Esophagus squamous epithelium (tissue), 4 donors: ENCODE measurements at regions not wholly inside any gene's neighbourhood (a gene's known extent, or its start where the extent isn't known, plus 50 kb on each side); places are given as distances from the start of the nearest gene placed in this dataset.

ENCODE experiments used
- POLR2A ChIP-seq, 4 donors: fragments of 450-650 bp; IDR thresholded peaks; one replicate each; pipeline ENCODE4 v1.6.1; 2017; ENCODE audit warnings: antibody characterized with exemption in 4 of 4, mild to moderate bottlenecking in 4 of 4, moderate library complexity in 3 of 4
- TF ChIP-seq, protein P1 (sequence below), 6 experiments: fragments of 450-650 bp in 4 of 6; fragments of 200-600 bp in 2 of 6; sonication (generic) in 2 of 6; IDR thresholded peaks; one replicate each; pipeline ENCODE4 v1.5.1; 2016 to 2019; ENCODE audit warnings: antibody characterized with exemption in 6 of 6, mild to moderate bottlenecking in 4 of 6, moderate library complexity in 4 of 6

DNA sequence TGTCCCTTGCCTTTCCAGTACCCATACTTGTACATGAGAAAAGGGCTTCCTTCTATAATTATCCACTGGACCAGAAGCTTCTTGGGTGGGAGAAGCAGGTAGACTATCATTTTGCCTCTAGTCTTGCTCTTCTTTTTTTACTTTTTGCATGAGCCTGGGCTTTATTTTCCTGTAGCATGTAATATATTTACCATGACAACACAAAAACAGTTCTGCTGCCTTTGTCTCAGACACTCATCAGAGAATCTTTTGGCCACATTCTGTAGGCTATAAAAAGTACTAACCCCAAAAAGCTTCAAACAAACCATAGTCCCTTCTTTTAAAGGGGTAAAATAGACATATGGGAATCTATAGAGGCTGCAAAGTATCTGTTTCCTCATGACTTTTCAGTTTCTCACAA is 339.2 kb upstream of the PIK3R1 start:
- TF ChIP-seq, protein P1, sequence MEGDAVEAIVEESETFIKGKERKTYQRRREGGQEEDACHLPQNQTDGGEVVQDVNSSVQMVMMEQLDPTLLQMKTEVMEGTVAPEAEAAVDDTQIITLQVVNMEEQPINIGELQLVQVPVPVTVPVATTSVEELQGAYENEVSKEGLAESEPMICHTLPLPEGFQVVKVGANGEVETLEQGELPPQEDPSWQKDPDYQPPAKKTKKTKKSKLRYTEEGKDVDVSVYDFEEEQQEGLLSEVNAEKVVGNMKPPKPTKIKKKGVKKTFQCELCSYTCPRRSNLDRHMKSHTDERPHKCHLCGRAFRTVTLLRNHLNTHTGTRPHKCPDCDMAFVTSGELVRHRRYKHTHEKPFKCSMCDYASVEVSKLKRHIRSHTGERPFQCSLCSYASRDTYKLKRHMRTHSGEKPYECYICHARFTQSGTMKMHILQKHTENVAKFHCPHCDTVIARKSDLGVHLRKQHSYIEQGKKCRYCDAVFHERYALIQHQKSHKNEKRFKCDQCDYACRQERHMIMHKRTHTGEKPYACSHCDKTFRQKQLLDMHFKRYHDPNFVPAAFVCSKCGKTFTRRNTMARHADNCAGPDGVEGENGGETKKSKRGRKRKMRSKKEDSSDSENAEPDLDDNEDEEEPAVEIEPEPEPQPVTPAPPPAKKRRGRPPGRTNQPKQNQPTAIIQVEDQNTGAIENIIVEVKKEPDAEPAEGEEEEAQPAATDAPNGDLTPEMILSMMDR (IDR thresholded peaks at IDR 0.05): no peak
- no peak for TF ChIP-seq POLR2A (IDR thresholded peaks at IDR 0.05)
